ENCODE measurements at regions not wholly inside any gene's neighbourhood (a gene's known extent, or its start where the extent isn't known, plus 50 kb on each side); places are given as distances from the start of the nearest gene placed in this dataset.

DNA sequence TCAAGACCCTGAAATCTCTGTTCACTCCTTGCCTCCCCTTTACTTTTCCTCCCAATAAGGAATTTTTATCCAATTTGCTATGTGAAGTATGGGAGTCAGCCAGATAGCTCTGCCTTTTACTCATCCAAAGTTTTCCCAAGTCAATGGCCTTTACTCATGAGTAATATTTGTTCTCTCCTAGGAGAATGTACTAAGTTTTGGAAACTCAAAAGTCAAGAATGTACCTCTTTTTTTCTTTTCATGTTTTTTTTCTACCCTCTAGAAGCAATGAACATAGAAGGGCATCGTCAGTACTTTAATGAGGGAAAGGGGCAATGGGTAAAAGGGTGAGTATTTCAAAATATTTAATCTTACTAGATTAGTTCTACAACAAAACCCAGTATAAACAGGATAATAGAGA is 140.2 kb upstream of the SGCD start:
- no peaks in the 10 kb centered on the region for H3K27me3 ChIP-seq (ENCODE audit: control insufficient read depth, insufficient read depth, low read length)

DNA sequence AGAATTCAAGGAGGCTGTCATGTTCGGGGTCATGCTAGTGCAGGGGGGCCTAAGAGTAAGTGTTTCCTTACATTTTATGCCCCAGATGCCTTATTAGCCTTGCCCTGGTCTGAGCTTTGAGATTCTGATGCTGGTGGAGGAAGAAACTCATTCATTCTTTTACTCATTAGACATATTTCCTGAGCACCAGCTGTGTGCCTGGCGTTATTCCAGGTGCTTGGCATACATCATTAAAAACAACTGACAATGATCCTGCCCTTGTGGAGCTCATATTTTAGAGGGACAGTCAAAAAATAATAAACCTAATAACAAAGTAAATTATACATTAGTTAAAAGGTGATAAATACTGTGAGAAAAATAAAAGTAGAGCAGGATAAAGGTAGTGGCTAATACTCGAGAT is 138.9 kb upstream of the SGCD start:
- Histone ChIP-seq H3K27me3 (ENCODE audit: control insufficient read depth, insufficient read depth, low read length) (no peaks in the 10 kb centered on the region), H3K27ac (ENCODE audit: low read depth in 2 of 2, low read length in 2 of 2) (no peak overlapping the region), H3K9me3 (ENCODE audit: control insufficient read depth in 2 of 3, insufficient read depth in 1 of 3, low read length in 3 of 3) (no peaks in the 10 kb centered on the region), H3K4me3 (ENCODE audit: low read length in 3 of 3) (no peak overlapping the region), H3K9ac (ENCODE audit: low read length in 3 of 3) (no peak overlapping the region), H3K4me1 (ENCODE audit: control insufficient read depth in 2 of 3, insufficient read depth in 2 of 3, low read depth in 1 of 3, low read length in 3 of 3) (no peaks in the 10 kb centered on the region), H3K36me3 (ENCODE audit: control insufficient read depth in 2 of 3, insufficient read depth in 3 of 3, low read length in 3 of 3) (no peaks in the 10 kb centered on the region)
- DNase-seq (no peak), FAIRE-seq (no peak)
- intact Hi-C loops (cut with DNase I), result no loop called here
- TF ChIP-seq, protein P1, sequence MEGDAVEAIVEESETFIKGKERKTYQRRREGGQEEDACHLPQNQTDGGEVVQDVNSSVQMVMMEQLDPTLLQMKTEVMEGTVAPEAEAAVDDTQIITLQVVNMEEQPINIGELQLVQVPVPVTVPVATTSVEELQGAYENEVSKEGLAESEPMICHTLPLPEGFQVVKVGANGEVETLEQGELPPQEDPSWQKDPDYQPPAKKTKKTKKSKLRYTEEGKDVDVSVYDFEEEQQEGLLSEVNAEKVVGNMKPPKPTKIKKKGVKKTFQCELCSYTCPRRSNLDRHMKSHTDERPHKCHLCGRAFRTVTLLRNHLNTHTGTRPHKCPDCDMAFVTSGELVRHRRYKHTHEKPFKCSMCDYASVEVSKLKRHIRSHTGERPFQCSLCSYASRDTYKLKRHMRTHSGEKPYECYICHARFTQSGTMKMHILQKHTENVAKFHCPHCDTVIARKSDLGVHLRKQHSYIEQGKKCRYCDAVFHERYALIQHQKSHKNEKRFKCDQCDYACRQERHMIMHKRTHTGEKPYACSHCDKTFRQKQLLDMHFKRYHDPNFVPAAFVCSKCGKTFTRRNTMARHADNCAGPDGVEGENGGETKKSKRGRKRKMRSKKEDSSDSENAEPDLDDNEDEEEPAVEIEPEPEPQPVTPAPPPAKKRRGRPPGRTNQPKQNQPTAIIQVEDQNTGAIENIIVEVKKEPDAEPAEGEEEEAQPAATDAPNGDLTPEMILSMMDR (IDR thresholded peaks at IDR 0.05; ENCODE audit: borderline replicate concordance, extremely low read depth, insufficient read depth), result no peak

More for the DNA sequence above, 140.2 kb upstream of the SGCD start:
- Histone ChIP-seq H3K36me3 (ENCODE audit: control insufficient read depth in 2 of 3, insufficient read depth in 3 of 3, low read length in 3 of 3) (no peaks in the 10 kb centered on the region), H3K4me1 (ENCODE audit: control insufficient read depth in 2 of 3, insufficient read depth in 2 of 3, low read depth in 1 of 3, low read length in 3 of 3) (no peaks in the 10 kb centered on the region), H3K27ac (ENCODE audit: low read depth in 2 of 2, low read length in 2 of 2) (no peak overlapping the region), H3K9ac (ENCODE audit: low read length in 3 of 3) (no peak overlapping the region), H3K4me3 (ENCODE audit: low read length in 3 of 3) (no peak overlapping the region), H3K9me3 (ENCODE audit: control insufficient read depth in 2 of 3, insufficient read depth in 1 of 3, low read length in 3 of 3) (no peaks in the 10 kb centered on the region)
- FAIRE-seq, result no peak
- TF ChIP-seq, protein P1 (IDR thresholded peaks at IDR 0.05; ENCODE audit: borderline replicate concordance, extremely low read depth, insufficient read depth), result no peak
- intact Hi-C loops (cut with DNase I), result no loop called here
- no peak for DNase-seq

DNA sequence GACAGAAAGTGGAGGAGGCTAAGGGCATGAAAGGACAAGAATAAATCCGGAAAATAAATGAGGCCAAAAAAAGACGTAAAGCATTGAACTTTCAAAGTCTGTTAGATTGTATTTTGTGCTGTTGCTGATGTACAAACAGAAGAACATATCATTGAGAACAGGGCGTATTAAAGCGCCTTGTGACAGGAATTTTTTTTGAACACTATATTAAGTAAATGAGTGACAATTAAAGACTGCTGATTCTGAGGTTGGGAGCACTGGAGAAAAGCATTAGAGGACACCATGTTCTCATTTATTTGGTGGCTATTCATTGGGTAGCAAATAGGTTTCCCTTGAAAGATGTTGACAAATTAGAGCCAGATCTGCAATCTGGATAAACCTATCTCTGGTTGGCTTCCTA is 137.3 kb upstream of the SGCD start:
- no peaks in the 10 kb centered on the region for H3K27me3 ChIP-seq (ENCODE audit: control insufficient read depth, insufficient read depth, low read length)
- no peak overlapping the region for H3K4me3 ChIP-seq (ENCODE audit: low read length in 3 of 3)
- no peaks in the 10 kb centered on the region for H3K9me3 ChIP-seq (ENCODE audit: control insufficient read depth in 2 of 3, insufficient read depth in 1 of 3, low read length in 3 of 3)
- TF ChIP-seq, protein P1 (IDR thresholded peaks at IDR 0.05; ENCODE audit: borderline replicate concordance, extremely low read depth, insufficient read depth), result no peak
- H3K4me1 ChIP-seq (ENCODE audit: control insufficient read depth in 2 of 3, insufficient read depth in 2 of 3, low read depth in 1 of 3, low read length in 3 of 3), result no peaks in the 10 kb centered on the region
- H3K9ac ChIP-seq (ENCODE audit: low read length in 3 of 3), result no peak overlapping the region
- no peak for FAIRE-seq
- intact Hi-C loops (cut with DNase I), result no loop called here
- DNase-seq, result no peak
- H3K27ac ChIP-seq (ENCODE audit: low read depth in 2 of 2, low read length in 2 of 2), result no peak overlapping the region
- no peaks in the 10 kb centered on the region for H3K36me3 ChIP-seq (ENCODE audit: control insufficient read depth in 2 of 3, insufficient read depth in 3 of 3, low read length in 3 of 3)

DNA sequence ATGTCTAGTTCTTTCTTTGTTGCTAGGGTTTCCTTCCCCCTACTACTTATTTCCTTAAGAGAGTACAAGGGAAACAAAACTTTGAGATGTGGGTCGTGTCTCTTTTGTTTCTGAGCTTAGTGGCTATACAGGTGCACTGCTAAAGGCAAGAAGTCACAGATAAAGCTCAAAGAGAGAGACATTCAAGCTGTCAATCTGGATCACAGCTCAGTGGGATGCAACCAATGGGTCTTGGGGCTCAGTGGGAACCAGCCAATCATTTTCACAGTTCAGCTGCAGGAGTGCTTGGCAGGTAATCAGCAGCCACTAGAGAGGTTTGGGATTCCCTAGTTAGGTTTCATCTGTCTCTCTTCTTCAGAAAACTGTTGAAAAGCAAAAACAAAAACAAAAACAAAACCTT is 135.4 kb upstream of the SGCD start:
- FAIRE-seq, result no peak
- Histone ChIP-seq H3K4me1 (ENCODE audit: control insufficient read depth in 2 of 3, insufficient read depth in 2 of 3, low read depth in 1 of 3, low read length in 3 of 3) (no peaks in the 10 kb centered on the region), H3K36me3 (ENCODE audit: control insufficient read depth in 2 of 3, insufficient read depth in 3 of 3, low read length in 3 of 3) (no peaks in the 10 kb centered on the region), H3K27me3 (ENCODE audit: control insufficient read depth, insufficient read depth, low read length) (no peaks in the 10 kb centered on the region), H3K4me3 (ENCODE audit: low read length in 3 of 3) (no peak overlapping the region), H3K9me3 (ENCODE audit: control insufficient read depth in 2 of 3, insufficient read depth in 1 of 3, low read length in 3 of 3) (no peaks in the 10 kb centered on the region), H3K27ac (ENCODE audit: low read depth in 2 of 2, low read length in 2 of 2) (no peak overlapping the region), H3K9ac (ENCODE audit: low read length in 3 of 3) (no peak overlapping the region)
- intact Hi-C loops (cut with DNase I), result no loop called here
- TF ChIP-seq, protein P1 (IDR thresholded peaks at IDR 0.05; ENCODE audit: borderline replicate concordance, extremely low read depth, insufficient read depth), result no peak
- DNase-seq, result no peak

Measured in kidney (tissue), 13 donors.